Stomach smooth muscle (tissue), 2 donors: ENCODE measurements at regions not wholly inside any gene's neighbourhood (a gene's known extent, or its start where the extent isn't known, plus 50 kb on each side); places are given as distances from the start of the nearest gene placed in this dataset.

Experiments used
- H3K27ac ChIP-seq: one replicate; pipeline ENCODE4 v1.7.0; 2013; ENCODE audit warnings: mild to moderate bottlenecking, low read length, inconsistent platforms
- H3K27me3 ChIP-seq, 2 donors: one replicate each; pipeline ENCODE4 v1.7.0; 2013; ENCODE audit warnings: low read length in 2 of 2; ENCODE audit not compliant: insufficient read depth in 2 of 2, control insufficient read depth in 1 of 2
- H3K36me3 ChIP-seq, 2 donors: one replicate each; pipeline ENCODE4 v1.7.0; 2013; ENCODE audit warnings: low read length in 2 of 2; ENCODE audit not compliant: control insufficient read depth in 2 of 2, insufficient read depth in 2 of 2
- H3K4me1 ChIP-seq: one replicate; pipeline ENCODE4 v1.7.0; 2013; ENCODE audit warnings: low read length; ENCODE audit not compliant: control insufficient read depth, insufficient read depth
- H3K4me3 ChIP-seq, 2 donors: one replicate each; pipeline ENCODE4 v1.7.0; 2013; ENCODE audit warnings: low read length in 2 of 2
- H3K9ac ChIP-seq, 2 donors: one replicate each; pipeline ENCODE4 v1.7.0; 2013; ENCODE audit warnings: low read length in 2 of 2, mild to moderate bottlenecking in 1 of 2
- H3K9me3 ChIP-seq, 2 donors: one replicate each; pipeline ENCODE4 v1.7.0; 2013; ENCODE audit warnings: low read length in 2 of 2; ENCODE audit not compliant: control insufficient read depth in 2 of 2
- donor health status: healthy.
- donor health status: Pancreatic carcinoma.

DNA sequence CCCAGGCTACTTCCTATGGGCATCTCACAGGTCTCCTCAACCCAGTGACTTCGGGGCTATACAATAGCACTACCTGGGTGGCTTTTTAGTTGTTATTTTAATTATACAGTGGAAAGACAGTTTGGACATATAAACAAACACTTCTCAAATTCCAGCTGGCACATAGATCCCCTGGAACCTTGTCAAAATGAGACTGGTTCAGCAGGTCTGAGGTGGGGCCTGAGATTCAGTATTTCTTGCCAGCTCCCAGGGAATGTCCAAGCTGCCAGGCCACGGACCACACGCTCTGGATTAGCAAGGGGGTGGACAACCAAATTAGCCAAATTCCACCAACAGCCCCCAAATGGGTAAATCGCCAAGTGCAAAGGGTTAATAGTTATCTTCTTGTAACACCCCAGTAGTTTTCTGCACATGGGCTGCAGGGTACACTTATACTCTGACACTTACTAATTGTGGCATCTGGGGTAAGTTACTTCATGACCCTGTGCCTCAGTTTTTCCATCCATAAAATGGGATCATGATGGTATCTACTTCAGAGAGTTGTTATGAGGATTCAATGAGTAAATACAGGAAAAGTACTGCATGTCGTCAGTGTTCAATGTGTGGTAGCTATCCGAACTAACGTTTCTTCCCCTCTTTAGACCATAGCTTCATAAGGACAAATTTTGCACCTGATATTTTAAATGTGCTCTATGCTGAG, 789.4 kb upstream of the TBX3 start:
- Histone ChIP-seq H3K27me3 (no peaks in the 10 kb centered on the region), H3K4me1 (no peaks in the 10 kb centered on the region), H3K9ac (no peak overlapping the region), H3K9me3 (no peaks in the 10 kb centered on the region), H3K27ac (no peak overlapping the region), H3K36me3 (no peaks in the 10 kb centered on the region), H3K4me3 (no peak overlapping the region)

DNA sequence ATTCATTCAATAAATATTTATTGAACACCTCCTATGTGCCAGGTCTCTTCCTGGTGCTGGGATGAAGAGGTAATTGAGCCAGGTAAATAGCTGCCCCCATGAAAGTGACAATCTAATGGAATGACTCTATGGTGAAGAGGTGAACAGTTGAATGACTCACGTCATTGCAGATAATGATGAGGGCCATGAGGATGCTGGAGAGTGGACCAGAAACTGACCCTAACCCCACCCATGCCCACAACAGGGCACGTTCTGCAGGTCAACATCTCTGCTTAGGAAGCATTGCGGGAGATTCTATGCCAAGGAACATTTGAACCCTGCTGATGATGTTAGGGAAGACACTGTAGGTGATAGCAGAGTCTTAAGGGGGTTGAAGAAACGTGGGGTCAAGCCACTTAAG, 788.9 kb upstream of the TBX3 start:
- H3K36me3 ChIP-seq: no peaks in the 10 kb centered on the region
- no peaks in the 10 kb centered on the region for H3K4me1 ChIP-seq
- no peaks in the 10 kb centered on the region for H3K9me3 ChIP-seq
- H3K9ac ChIP-seq: no peak overlapping the region
- no peak overlapping the region for H3K27ac ChIP-seq
- no peak overlapping the region for H3K4me3 ChIP-seq
- H3K27me3 ChIP-seq: no peaks in the 10 kb centered on the region

DNA sequence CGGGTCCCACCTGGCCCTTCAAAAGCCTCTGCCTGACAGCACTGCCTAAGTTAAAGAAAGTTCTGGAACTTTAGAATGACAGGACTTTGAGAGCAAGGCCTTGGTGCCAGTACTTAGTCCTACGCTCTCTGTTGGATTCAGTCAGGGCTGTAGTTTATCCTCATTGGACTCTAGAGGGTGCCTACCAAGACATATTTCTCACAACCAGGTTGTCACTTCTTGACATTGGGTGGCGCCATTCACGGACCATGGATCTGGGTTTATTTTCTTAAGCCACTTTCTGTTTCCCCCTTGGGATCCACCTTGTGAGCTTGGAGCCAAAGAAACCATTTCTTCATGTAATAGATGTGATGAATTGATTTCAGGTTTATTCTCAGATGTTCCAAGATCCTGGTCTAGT, 787.0 kb upstream of the TBX3 start:
- no peaks in the 10 kb centered on the region for H3K4me1 ChIP-seq
- no peak overlapping the region for H3K4me3 ChIP-seq
- H3K27ac ChIP-seq: no peak overlapping the region
- H3K9ac ChIP-seq: no peak overlapping the region
- H3K9me3 ChIP-seq: no peaks in the 10 kb centered on the region
- no peaks in the 10 kb centered on the region for H3K36me3 ChIP-seq
- no peaks in the 10 kb centered on the region for H3K27me3 ChIP-seq

DNA sequence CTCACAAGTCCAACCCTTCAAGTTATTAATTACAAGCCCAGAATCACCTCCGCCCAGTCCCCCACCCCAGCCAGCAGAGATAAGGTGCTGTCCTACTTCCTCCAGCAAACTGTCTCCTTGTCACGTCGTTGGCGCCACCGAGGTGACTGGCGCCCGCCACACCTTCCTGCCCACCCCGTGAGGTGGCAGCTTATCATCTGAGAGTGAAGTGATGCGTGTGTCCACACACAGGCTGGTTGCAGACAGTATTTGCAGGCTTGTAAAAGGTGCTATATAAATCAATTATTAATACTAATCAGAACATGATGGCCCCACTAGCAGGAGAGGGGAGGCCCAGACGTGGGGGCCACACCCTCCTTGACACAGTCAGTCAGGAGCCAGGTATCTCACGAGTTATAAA, 786.6 kb upstream of the TBX3 start:
- H3K9me3 ChIP-seq: no peaks in the 10 kb centered on the region
- no peaks in the 10 kb centered on the region for H3K36me3 ChIP-seq
- no peak overlapping the region for H3K9ac ChIP-seq
- no peak overlapping the region for H3K4me3 ChIP-seq
- no peaks in the 10 kb centered on the region for H3K4me1 ChIP-seq
- H3K27ac ChIP-seq: no peak overlapping the region
- no peaks in the 10 kb centered on the region for H3K27me3 ChIP-seq

DNA sequence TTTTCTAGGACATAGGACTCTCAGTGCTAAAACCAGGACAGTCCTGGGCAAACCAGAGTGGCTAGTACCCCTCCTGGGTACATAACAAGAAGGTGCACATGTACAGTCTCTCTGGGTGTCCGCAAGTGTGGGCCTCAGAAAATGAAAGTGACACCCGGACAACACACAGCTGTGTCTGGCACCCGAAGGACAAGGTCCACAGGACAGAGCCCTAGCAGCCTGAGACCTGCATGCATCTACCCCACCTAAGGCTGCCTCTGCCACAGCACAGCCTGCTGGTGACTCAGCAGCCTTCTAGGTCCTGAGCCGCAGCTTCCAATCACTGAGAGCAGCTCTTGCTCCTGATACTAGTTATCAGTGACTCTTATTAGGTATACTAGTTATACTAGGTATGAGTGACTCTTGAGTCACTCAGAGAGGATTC, 784.1 kb upstream of the TBX3 start:
- H3K36me3 ChIP-seq: no peaks in the 10 kb centered on the region
- no peak overlapping the region for H3K4me3 ChIP-seq
- H3K27ac ChIP-seq: no peak overlapping the region
- H3K9me3 ChIP-seq: no peaks in the 10 kb centered on the region
- no peaks in the 10 kb centered on the region for H3K4me1 ChIP-seq
- H3K27me3 ChIP-seq: no peaks in the 10 kb centered on the region
- H3K9ac ChIP-seq: no peak overlapping the region

DNA sequence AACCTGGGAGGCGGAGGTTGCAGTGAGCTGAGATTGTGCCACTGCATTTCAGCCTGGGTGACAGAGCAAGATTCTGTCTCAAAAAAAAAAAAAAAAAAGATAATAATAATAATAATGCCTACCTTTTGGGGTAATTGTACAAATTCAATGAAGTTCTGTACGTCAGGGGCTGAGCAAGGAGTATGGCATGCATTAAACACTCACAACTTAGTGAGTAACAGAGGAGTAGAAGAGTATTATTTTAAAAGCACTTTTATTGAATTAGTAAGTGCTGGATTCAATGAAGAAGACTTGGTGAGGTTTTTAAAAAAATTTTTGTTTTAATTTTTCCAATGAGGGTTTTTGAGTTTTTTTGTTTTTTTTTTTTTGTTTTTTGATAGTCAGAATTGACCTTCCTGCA, 783.6 kb upstream of the TBX3 start:
- H3K27me3 ChIP-seq: no peaks in the 10 kb centered on the region
- no peaks in the 10 kb centered on the region for H3K9me3 ChIP-seq
- no peak overlapping the region for H3K27ac ChIP-seq
- H3K36me3 ChIP-seq: no peaks in the 10 kb centered on the region
- H3K4me1 ChIP-seq: no peaks in the 10 kb centered on the region
- H3K4me3 ChIP-seq: no peak overlapping the region
- no peak overlapping the region for H3K9ac ChIP-seq

DNA sequence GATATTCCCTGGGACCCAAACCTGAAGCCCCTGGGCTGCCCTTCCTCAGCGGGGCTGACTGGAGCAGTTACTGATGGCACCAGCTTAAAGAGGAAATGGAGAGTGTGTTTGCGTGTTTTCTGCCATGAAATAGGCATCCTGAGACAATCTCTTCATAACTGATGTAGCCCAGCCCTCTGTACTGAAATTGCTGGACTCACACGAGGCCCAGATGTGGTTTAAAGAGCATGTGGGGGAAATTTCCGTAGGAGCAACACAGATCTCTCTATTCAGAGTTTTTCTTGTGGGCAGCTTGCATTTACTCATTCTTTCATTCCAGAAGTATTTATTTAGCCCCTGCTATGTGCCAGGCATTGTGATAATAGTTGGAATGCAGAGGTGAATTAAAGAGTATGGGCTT, 782.1 kb upstream of the TBX3 start:
- Histone ChIP-seq H3K36me3 (no peaks in the 10 kb centered on the region), H3K4me1 (no peaks in the 10 kb centered on the region), H3K27ac (no peak overlapping the region), H3K9me3 (no peaks in the 10 kb centered on the region), H3K4me3 (no peak overlapping the region), H3K9ac (no peak overlapping the region), H3K27me3 (no peaks in the 10 kb centered on the region)

DNA sequence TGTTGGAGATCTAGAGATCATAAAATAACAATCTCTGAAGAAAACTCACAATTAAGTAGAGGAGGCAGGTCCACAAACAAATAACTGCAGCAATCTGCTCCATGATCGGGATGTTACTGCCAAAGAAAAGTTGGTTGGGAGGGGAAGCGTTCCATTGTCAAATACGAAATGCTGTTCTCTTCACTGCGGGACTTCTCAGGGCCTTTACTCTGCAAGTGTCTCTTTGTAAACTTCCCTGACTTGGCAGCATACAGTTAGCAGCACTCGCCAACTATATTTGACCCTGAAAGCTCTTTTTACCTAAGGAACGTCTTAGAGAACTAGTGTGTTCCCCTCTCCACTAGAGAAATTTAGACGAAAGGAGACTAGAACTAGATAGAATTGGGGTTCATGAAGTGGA, 780.7 kb upstream of the TBX3 start:
- Histone ChIP-seq H3K27ac (no peak overlapping the region), H3K9me3 (no peaks in the 10 kb centered on the region), H3K36me3 (no peaks in the 10 kb centered on the region), H3K9ac (no peak overlapping the region), H3K4me1 (no peaks in the 10 kb centered on the region), H3K27me3 (no peaks in the 10 kb centered on the region), H3K4me3 (no peak overlapping the region)

DNA sequence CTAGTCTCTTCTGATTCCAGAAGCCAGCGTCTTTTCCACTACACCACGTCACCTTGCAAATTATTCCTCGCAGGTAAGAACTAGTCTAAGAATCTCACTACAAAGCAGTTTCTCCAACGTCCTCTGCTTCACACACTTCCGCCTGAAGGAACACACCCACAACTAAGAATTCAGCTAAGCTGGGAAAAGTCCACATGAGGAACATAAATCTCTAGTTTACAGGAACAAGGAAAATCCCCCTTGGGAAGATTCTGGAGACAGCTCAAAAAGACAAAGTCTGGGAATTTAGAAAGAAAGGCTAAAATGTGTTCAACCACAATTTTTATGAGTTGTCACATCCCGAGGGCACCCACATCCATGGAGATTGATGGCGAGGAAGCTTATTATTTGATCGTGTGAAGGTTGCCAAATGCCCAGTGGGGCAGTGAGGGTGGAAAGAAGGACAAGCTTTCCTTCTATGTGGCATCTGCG, 780.2 kb upstream of the TBX3 start:
- Histone ChIP-seq H3K36me3 (no peaks in the 10 kb centered on the region), H3K27ac (no peak overlapping the region), H3K4me3 (no peak overlapping the region), H3K9ac (no peak overlapping the region), H3K4me1 (no peaks in the 10 kb centered on the region), H3K9me3 (no peaks in the 10 kb centered on the region), H3K27me3 (no peaks in the 10 kb centered on the region)

DNA sequence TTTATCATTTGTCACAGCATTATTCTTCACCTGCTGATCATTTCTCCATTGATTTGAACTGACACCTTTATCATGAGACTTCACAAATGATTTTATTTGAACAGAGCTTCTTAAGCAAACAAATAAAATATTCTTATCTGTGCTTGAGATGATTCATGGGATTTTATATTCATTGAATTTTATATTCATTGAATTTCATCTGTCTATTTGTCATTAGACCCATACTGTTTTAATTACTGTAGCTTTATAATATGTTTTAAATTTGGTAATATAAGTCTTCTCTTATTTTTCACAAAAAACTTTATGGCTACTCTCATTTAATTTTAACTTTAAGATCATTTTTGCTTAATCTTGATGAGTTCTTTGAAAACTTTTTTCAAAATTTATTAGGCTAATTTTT, 777.4 kb upstream of the TBX3 start:
- H3K36me3 ChIP-seq: no peaks in the 10 kb centered on the region
- H3K9me3 ChIP-seq: peaks cover 0 to 1% of the 10 kb centered on the region in 2 donors
- H3K4me3 ChIP-seq: no peak overlapping the region
- no peak overlapping the region for H3K27ac ChIP-seq
- no peaks in the 10 kb centered on the region for H3K4me1 ChIP-seq
- no peak overlapping the region for H3K9ac ChIP-seq
- H3K27me3 ChIP-seq: no peaks in the 10 kb centered on the region

DNA sequence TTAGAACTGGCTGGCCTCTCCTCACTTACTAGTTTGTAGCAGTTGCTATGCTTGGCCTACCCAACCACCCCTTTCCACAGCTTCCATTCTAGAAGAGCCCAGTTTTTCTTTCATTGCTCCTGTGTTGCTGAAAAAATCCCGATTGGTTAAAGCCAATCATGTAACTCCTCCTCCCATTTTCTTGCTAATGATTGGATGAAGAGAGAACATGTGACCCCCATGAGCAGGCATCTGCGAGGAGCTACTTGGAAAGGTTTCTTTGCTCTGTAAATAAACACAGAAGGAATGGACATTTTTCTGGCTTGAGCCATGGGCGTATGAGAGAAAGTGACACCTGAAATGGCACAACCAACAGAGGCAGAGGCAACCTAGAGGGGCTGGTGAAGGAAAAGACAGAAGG, 773.8 kb upstream of the TBX3 start:
- Histone ChIP-seq H3K36me3 (no peaks in the 10 kb centered on the region), H3K4me1 (no peaks in the 10 kb centered on the region), H3K27ac (no peak overlapping the region), H3K4me3 (no peak overlapping the region), H3K27me3 (peaks cover under 1 to 2% of the 10 kb centered on the region in 2 donors), H3K9me3 (peaks cover 0 to 6% of the 10 kb centered on the region in 2 donors), H3K9ac (no peak overlapping the region)
